Stimulated activated memory B cell treated with anti-CD40 and anti-IgM and Interleukin-4, amounts not matched to agents 10 μg/mL and 1 μg/mL and 100 μg/mL, for 72 hours (primary cell): ENCODE measurements at regions not wholly inside any gene's neighbourhood (a gene's known extent, or its start where the extent isn't known, plus 50 kb on each side); places are given as distances from the start of the nearest gene placed in this dataset.

Source experiments
- ATAC-seq: fragments of 150-1000 bp; cut with Tn5 transposase; 2 replicates; pipeline ENCODE4 v1.10.0; 2021
- H3K27ac Mint-ChIP-seq: one replicate; pipeline ENCODE4 v1.8.0; 2022; ENCODE audit warnings: mild to moderate bottlenecking, mixed read lengths
- H3K27me3 Mint-ChIP-seq: one replicate; pipeline ENCODE4 v1.8.0; 2022; ENCODE audit warnings: mixed read lengths
- H3K36me3 Mint-ChIP-seq: one replicate; pipeline ENCODE4 v1.8.0; 2022; ENCODE audit warnings: mixed read lengths
- H3K4me1 Mint-ChIP-seq: one replicate; pipeline ENCODE4 v1.8.0; 2022; ENCODE audit warnings: mixed read lengths
- H3K4me3 Mint-ChIP-seq: one replicate; pipeline ENCODE4 v1.8.0; 2022; ENCODE audit warnings: mild to moderate bottlenecking, moderate library complexity, mixed read lengths
- H3K9me3 Mint-ChIP-seq: one replicate; pipeline ENCODE4 v1.8.0; 2022; ENCODE audit warnings: mixed read lengths

DNA sequence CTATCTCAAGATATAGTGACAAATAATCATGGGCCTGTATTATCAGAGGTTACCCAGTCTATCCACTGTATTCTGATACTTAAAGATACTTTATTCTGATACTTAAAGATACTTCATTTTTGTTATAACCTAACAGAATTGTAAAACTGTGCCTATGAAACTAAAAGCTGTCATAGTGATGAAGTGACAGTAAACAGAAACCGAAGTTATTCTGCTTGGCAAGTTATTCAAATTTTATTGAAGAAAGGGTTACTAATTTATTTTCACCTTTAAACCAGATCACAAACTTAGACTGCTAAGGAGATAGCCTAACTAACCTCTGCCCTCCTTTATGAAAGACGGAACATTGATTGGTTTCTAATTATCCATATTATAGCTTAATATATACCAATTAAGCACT lies 604.6 kb upstream of the IMPG1 start:
- no peaks in the 10 kb centered on the region for H3K36me3 Mint-ChIP-seq
- H3K27me3 Mint-ChIP-seq = no peaks in the 10 kb centered on the region
- no peak overlapping the region for H3K4me3 Mint-ChIP-seq
- no peak overlapping the region for H3K27ac Mint-ChIP-seq
- peaks cover 7% of the 10 kb centered on the region for H3K9me3 Mint-ChIP-seq
- H3K4me1 Mint-ChIP-seq = no peaks in the 10 kb centered on the region
- ATAC-seq = no peak

DNA sequence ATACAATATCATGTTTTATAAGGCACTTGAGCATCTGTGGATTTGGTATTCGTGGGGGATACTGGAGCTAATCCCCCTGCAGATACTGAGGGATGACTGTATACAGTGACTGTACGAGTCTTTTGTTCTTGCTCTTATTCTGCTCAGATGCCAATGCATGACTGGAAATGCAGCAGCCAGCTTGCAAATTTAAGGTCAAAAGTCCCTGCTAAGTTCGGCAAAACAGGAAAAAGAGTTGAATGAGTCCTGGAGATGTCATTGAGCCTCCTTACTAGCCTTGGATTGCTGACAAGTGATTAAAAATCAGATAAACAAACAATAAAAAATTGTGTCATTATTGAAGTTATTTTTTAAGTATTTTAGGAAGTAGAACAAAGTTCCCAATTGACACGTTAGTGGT lies 599.3 kb upstream of the IMPG1 start:
- Mint-ChIP-seq H3K4me3 (no peak overlapping the region), H3K4me1 (no peaks in the 10 kb centered on the region), H3K36me3 (no peaks in the 10 kb centered on the region), H3K27ac (no peak overlapping the region), H3K9me3 (peaks cover 5% of the 10 kb centered on the region), H3K27me3 (no peaks in the 10 kb centered on the region)
- ATAC-seq = no peak

DNA sequence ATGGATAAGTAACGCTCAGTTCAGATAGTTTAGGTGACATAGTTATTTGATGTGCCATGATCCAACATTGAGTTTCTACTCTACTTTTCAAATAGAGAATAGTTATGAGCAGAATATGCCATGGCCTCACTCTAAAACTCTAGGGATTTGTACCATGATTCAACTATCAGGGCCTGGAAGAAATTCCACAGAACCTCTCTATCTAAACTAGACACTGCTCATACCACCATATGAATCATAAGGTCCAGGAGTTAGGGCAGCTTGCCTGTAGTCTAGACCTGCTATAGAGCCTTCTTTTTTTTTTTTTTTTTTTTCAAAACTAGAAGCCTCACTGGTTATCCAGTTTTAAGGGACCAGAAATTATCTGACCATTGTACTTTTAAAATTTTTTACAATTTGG lies 571.8 kb upstream of the IMPG1 start:
- Mint-ChIP-seq H3K4me3 (no peak overlapping the region), H3K36me3 (no peaks in the 10 kb centered on the region), H3K27ac (no peak overlapping the region), H3K9me3 (peaks cover 2% of the 10 kb centered on the region), H3K4me1 (no peaks in the 10 kb centered on the region), H3K27me3 (no peaks in the 10 kb centered on the region)
- no peak for ATAC-seq

DNA sequence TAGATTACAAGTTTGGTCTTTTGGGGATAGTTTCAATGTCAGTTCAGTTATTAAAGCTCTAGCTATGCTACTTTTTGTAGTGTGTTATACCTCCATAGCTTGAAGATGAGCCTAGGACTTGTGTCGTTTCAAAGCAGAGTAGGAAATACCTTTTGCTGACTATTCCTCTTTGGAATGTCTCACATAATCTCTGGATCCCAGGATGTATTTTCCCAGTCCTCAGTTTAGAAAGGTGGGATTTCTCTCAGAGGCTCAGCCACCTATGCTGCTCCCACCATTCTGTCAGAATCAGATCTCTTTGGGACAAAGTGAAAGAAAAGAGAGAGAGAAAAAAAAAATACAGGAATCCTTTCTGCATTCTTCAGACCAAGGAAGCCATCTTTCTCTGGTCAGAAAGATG lies 567.5 kb upstream of the IMPG1 start:
- no peak overlapping the region for H3K27ac Mint-ChIP-seq
- no peak overlapping the region for H3K4me3 Mint-ChIP-seq
- H3K4me1 Mint-ChIP-seq = no peaks in the 10 kb centered on the region
- H3K27me3 Mint-ChIP-seq = no peaks in the 10 kb centered on the region
- no peaks in the 10 kb centered on the region for H3K36me3 Mint-ChIP-seq
- ATAC-seq = no peak
- H3K9me3 Mint-ChIP-seq = peaks cover 2% of the 10 kb centered on the region

DNA sequence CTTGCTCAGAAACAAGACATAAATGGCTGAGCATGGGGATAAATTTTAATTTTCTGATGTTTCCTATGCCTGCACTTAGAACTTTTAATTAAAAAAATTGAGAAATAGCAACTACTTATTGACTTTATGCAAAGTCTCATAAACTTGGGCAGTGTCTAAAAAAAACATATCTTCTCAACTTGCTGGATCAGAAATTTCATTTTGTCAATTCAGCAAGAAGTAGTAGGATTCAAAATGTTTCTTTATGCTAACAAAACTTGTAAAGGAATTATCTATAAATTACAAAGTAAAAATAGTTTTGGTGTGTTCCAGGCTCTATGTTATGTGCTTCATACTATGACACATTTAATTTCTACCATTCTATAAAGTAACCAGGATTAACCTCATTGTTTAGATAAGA lies 562.2 kb upstream of the IMPG1 start:
- Mint-ChIP-seq H3K4me3 (no peak overlapping the region), H3K27ac (no peak overlapping the region), H3K4me1 (no peaks in the 10 kb centered on the region), H3K36me3 (no peaks in the 10 kb centered on the region), H3K9me3 (peaks cover 3% of the 10 kb centered on the region), H3K27me3 (no peaks in the 10 kb centered on the region)
- no peak for ATAC-seq

DNA sequence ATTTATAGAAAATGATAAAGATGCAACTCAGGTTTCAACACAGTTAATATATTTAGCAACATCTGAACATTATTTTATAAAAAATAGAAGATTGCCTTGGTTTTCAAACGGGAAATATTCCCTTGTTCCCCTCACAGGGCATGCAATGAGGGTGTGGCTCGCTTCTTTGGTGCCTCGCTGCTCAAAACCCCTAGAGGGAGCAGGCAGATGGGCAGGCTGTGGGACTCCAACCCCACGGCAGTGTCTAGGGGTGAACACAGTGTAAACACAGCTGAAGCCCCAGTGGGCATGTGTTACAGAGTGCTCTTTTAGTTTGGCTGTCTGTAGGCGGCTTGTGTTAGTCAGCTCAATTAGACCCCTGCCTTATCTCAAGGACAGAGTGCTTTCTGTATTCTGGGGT lies 560.8 kb upstream of the IMPG1 start:
- ATAC-seq = no peak
- Mint-ChIP-seq H3K27me3 (no peaks in the 10 kb centered on the region), H3K27ac (no peak overlapping the region), H3K4me1 (no peaks in the 10 kb centered on the region), H3K4me3 (no peak overlapping the region), H3K36me3 (no peaks in the 10 kb centered on the region), H3K9me3 (peaks cover 3% of the 10 kb centered on the region)

DNA sequence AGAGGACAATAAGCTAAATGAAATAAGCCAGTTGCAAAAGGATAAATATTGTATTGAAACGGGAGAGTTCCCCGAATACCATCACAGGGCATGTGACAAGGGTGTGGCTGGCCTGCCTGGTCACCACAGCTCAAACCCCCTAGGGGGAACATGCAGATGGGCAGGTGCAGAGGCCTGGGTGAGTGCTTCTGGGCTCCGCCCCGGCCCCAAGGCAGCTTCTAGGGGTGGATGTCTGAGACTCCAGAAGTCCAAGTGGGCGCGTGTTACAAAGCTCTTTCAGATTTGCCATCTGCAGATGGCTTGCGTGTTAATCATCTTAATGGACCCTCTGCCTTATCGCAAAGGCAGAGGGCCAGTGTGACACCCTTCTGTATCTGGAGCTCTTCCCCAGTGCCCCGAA lies 559.2 kb upstream of the IMPG1 start:
- no peaks in the 10 kb centered on the region for H3K27me3 Mint-ChIP-seq

DNA sequence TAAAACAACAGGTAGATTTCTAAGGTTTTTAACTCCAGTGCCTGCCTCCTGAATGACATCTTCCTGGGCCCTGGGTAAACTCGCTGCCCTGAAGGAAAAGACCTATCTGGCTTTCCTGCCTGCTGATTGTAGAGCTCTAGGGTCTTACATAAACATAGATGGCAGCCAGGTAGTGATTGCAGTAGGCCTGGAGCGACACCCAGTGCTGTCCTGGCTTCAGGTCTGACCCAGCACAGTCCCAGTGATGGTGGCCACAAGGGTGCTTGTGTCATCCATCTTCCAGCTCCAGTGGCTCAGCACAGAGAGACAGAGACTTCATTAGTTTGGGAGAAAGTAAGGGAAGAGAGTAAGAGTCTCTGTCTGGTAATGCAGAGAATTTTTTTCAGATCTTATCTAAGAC lies 542.9 kb upstream of the IMPG1 start:
- H3K4me1 Mint-ChIP-seq = no peaks in the 10 kb centered on the region
- ATAC-seq = no peak
- peaks cover 3% of the 10 kb centered on the region for H3K9me3 Mint-ChIP-seq
- no peak overlapping the region for H3K4me3 Mint-ChIP-seq
- H3K36me3 Mint-ChIP-seq = no peaks in the 10 kb centered on the region
- no peak overlapping the region for H3K27ac Mint-ChIP-seq
- no peaks in the 10 kb centered on the region for H3K27me3 Mint-ChIP-seq

More for the DNA sequence above, 559.2 kb upstream of the IMPG1 start:
- H3K27ac Mint-ChIP-seq = no peak overlapping the region
- H3K4me1 Mint-ChIP-seq = no peaks in the 10 kb centered on the region
- no peak for ATAC-seq
- peaks cover 6% of the 10 kb centered on the region for H3K9me3 Mint-ChIP-seq
- no peaks in the 10 kb centered on the region for H3K36me3 Mint-ChIP-seq
- H3K4me3 Mint-ChIP-seq = no peak overlapping the region

DNA sequence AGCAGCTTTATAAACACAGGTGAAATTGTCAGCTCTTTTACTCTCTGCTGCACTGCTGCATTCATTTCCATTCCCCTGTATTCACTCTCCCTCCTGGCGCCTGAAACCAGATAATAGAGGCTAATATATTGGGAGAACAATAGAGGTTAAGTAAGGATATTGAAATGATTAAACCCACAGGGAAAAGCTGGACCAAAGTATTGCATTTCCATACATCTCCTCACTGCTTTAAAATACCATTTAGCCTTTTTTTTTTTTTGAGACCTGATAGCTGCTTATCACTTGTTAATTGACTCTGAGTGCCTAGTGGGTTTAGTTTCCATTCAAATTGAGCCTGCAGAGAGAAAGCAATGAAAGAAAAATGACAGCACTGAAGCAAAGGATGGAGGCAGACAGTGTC lies 540.5 kb upstream of the IMPG1 start:
- Mint-ChIP-seq H3K27ac (no peak overlapping the region), H3K27me3 (no peaks in the 10 kb centered on the region), H3K4me3 (no peak overlapping the region), H3K4me1 (no peaks in the 10 kb centered on the region), H3K9me3 (peaks cover 3% of the 10 kb centered on the region), H3K36me3 (no peaks in the 10 kb centered on the region)
- ATAC-seq = no peak

DNA sequence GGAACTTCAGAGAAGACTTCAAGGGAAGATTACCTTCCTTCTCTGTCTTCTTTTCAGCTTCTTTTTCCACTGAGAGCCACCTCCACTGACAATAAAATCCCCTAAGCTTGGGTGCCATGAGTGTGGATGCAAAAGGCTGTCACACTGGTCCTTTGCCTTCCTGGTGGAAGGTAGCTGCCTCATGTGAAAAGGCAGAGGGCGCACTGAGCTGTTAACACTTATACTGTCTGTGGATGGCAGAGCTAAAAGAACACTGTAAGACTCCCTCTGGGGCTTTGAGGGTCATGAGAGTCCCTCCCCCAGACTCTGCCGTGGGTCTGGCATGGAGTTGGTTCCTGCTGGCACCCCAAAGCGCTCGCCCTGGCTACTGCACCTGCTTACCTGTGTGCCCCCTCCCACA lies 536.7 kb upstream of the IMPG1 start:
- ATAC-seq = no peak
- Mint-ChIP-seq H3K4me3 (no peak overlapping the region), H3K36me3 (no peaks in the 10 kb centered on the region), H3K4me1 (no peaks in the 10 kb centered on the region), H3K27ac (no peak overlapping the region), H3K27me3 (no peaks in the 10 kb centered on the region), H3K9me3 (peaks cover 6% of the 10 kb centered on the region)

DNA sequence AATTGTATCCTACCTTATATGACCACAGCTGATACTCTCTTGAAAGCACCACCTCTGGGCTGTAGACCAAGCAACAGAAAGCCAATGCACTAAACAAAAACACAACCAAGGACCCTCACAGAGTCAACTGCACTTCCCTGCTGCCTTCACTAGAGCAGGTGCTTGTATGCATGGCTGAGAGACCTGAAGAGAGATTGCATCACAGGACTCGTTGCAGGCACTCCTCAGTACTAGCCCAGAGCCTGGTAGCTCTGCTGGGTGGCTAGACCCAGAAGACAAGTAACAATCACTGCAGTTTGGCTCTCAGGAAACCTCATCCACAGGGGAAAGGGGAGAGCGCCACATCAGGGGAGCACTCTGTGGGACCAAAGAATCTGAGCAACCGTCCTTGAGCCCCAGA lies 521.6 kb upstream of the IMPG1 start:
- ATAC-seq = no peak
- H3K36me3 Mint-ChIP-seq = no peaks in the 10 kb centered on the region
- H3K9me3 Mint-ChIP-seq = peaks cover 8% of the 10 kb centered on the region
- H3K4me3 Mint-ChIP-seq = no peak overlapping the region
- H3K27me3 Mint-ChIP-seq = no peaks in the 10 kb centered on the region
- no peak overlapping the region for H3K27ac Mint-ChIP-seq
- no peaks in the 10 kb centered on the region for H3K4me1 Mint-ChIP-seq

DNA sequence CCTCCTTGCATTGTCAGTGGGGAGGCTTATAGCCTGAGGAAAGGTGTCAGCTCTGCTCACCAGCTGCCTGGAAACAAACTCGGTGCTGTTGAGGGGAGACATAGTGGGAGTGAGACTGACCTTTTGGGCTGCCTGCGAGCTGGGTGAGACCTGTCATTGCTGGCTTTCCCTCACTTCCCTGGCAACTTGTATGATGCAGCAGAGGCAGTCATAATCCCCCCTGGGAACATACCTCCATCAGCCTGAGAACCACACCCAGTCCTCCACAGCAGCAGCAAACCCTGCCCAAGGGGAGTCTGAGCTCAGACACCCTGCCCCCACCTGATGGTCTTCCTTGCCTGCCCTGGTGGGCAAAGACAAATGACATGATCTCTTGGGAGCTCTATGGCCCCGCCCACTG lies 521.2 kb upstream of the IMPG1 start:
- Mint-ChIP-seq H3K9me3 (peaks cover 7% of the 10 kb centered on the region), H3K27me3 (no peaks in the 10 kb centered on the region), H3K4me3 (no peak overlapping the region), H3K4me1 (no peaks in the 10 kb centered on the region), H3K36me3 (no peaks in the 10 kb centered on the region), H3K27ac (no peak overlapping the region)
- ATAC-seq = peak; percentile 20

DNA sequence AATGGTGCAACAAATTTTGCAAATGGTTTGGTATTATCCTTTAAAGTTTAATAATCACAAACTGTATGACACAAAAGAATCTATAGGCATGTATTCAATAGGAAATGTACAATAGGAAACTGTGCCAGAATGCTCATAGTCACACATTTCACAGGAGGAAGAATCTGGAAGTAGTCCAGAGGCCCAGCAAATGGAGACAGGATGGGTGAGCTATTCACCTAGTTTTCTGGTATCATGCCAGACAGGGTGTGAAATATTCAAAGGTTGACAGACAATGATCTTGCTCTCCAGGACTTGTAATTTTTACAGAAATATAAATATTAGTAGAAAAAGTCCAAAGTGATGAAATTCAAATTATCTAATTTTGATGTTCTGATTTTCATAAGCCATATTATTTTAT lies 520.1 kb upstream of the IMPG1 start:
- Mint-ChIP-seq H3K4me3 (no peak overlapping the region), H3K9me3 (peaks cover 7% of the 10 kb centered on the region), H3K36me3 (no peaks in the 10 kb centered on the region), H3K27me3 (no peaks in the 10 kb centered on the region), H3K4me1 (no peaks in the 10 kb centered on the region), H3K27ac (no peak overlapping the region)
- ATAC-seq = no peak

DNA sequence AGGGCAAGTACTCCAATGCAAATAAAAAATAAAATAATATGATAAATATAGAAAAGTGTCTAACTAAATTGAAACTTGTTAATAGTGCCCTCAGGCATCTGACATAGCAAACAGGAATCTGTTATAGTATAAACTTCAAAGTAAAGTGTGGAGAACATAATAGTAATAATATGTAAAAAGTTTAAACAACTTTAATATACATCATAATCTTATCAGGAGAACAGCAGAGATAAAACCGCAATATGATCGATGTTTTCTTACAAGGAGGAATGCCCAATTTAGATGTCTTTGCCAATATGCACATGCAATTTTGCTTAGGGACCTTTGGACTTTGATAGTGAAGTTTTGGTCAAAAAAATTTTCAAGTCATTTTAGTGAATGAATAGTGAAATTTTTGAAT lies 514.8 kb upstream of the IMPG1 start:
- H3K36me3 Mint-ChIP-seq = no peaks in the 10 kb centered on the region
- no peak overlapping the region for H3K4me3 Mint-ChIP-seq
- H3K27ac Mint-ChIP-seq = no peak overlapping the region
- H3K9me3 Mint-ChIP-seq = no peaks in the 10 kb centered on the region
- H3K4me1 Mint-ChIP-seq = no peaks in the 10 kb centered on the region
- H3K27me3 Mint-ChIP-seq = no peaks in the 10 kb centered on the region
- ATAC-seq = no peak

DNA sequence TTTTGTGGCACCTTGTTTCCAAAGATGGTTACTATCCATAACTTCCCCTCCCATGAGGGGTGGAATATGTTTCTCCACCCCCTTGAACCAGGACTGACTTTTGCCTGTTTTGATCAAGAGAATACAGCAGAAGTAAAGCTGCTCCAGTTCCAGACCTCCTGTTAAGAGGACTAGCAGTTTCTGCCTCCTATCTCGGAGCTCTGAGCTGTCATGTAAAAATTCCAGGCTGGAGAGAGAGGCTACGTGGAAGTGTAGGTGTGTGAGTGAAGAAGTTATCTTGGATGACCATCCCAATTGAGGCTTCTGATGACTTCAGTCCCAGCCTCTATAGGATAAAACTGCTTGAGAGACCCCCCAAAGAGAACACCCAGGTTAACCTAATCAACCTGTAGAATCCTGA lies 511.7 kb upstream of the IMPG1 start:
- Mint-ChIP-seq H3K27me3 (no peaks in the 10 kb centered on the region), H3K36me3 (no peaks in the 10 kb centered on the region), H3K9me3 (peaks cover 3% of the 10 kb centered on the region), H3K27ac (no peak overlapping the region), H3K4me3 (no peak overlapping the region), H3K4me1 (no peaks in the 10 kb centered on the region)
- no peak for ATAC-seq

DNA sequence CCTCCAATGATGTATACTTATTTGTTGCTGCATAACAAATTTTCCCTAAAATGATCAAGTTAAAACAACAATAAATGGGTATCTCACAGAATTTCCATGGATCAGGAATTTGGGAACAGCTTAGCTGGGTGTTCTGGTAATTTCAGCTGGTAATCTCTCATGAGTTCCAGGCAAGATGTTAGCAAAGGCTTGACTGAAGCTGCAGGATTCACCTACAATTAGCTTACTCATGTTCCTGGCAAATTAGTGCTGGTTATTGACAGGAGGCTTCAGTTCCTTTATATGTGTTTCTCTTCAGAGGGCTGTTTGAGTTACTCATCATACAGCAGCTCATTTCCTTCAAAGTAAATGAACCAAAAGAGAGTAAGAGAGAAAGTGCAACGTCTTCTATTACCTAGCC lies 506.3 kb upstream of the IMPG1 start:
- ATAC-seq = no peak

DNA sequence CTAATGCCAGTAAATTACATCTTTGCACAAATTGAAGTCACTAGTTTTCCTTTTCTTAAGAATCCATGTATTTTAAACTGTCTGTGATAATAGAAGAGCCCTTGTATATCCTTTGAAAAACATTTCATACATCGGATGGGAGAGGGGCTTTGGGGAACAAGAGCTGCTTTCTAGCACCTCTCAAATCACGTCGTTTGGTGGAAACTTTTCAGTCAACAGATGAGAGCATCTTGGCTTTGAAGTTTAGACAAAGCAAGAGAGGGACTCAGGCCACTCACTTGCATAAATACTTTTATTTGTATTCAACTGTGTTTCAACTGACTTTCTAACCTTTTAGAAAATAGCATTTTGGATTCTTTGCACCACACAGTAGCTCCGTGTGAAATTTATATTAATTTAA lies 502.3 kb upstream of the IMPG1 start:
- Mint-ChIP-seq H3K9me3 (no peaks in the 10 kb centered on the region), H3K36me3 (no peaks in the 10 kb centered on the region), H3K4me1 (no peaks in the 10 kb centered on the region), H3K4me3 (no peak overlapping the region), H3K27me3 (no peaks in the 10 kb centered on the region), H3K27ac (no peak overlapping the region)
- ATAC-seq = no peak

More for the DNA sequence above, 506.3 kb upstream of the IMPG1 start:
- Mint-ChIP-seq H3K4me3 (no peak overlapping the region), H3K9me3 (peaks cover 3% of the 10 kb centered on the region), H3K4me1 (no peaks in the 10 kb centered on the region), H3K27me3 (no peaks in the 10 kb centered on the region), H3K27ac (no peak overlapping the region), H3K36me3 (no peaks in the 10 kb centered on the region)
